ENCODE measurements at regions not wholly inside any gene's neighbourhood (a gene's known extent, or its start where the extent isn't known, plus 50 kb on each side); places are given as distances from the start of the nearest gene placed in this dataset.

DNA sequence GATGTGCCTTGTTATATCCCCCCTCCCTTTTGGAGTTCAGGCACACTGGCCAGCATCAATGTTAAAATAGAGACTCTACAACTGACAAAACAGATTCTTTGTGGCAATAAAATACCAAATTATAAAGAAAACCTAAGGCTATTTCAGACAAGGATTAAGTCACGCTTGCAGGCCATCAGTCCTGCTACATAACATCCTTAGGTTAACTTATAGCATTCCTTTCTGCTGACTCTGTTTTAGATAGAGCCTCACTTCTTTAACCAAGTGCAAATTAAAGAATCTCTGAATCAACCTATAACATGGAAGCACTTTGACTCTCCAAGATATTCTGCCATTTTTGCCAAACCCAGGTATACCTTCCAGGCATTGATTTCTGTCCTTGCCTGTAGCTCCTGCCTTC lies 784.6 kb downstream of the RNF144A start:
- no peaks in the 10 kb centered on the region for H3K9me3 ChIP-seq (ENCODE audit: control insufficient read depth in 2 of 2, low read length in 2 of 2)
- H3K36me3 ChIP-seq (ENCODE audit: control insufficient read depth in 2 of 2, insufficient read depth in 2 of 2, low read length in 2 of 2): no peaks in the 10 kb centered on the region
- no peaks in the 10 kb centered on the region for H3K27me3 ChIP-seq (ENCODE audit: control insufficient read depth in 2 of 2, insufficient read depth in 2 of 2, low read length in 2 of 2)
- H3K27ac ChIP-seq (ENCODE audit: low read depth in 2 of 2, low read length in 2 of 2): no peak overlapping the region
- no peak overlapping the region for H3K9ac ChIP-seq (ENCODE audit: low read depth in 1 of 2, low read length in 2 of 2)
- H3K4me3 ChIP-seq (ENCODE audit: low read length in 2 of 2): no peak overlapping the region
- no peaks in the 10 kb centered on the region for H3K4me1 ChIP-seq (ENCODE audit: control insufficient read depth in 2 of 2, insufficient read depth in 2 of 2, low read length in 2 of 2)

DNA sequence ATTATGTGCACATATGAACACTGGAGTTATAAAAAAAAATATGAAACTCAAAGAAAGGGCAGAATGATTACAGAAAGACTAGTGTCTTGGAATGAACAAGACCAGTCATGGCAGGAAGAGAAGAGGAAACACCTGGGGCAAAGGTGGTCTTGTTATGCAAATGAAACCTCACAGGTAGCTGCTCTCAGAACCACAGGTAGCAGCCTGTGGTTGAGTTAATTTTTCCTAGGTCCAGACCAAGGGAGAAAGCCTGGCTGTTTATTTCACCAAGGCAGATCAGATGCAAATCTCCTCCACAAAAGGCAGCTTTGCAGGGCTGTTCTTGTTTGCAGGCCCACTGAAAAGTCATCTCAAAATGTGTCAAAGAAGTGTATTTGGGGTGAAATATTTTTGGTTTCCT lies 785.8 kb downstream of the RNF144A start:
- Histone ChIP-seq H3K27ac (ENCODE audit: low read depth in 2 of 2, low read length in 2 of 2) (no peak overlapping the region), H3K4me1 (ENCODE audit: control insufficient read depth in 2 of 2, insufficient read depth in 2 of 2, low read length in 2 of 2) (no peaks in the 10 kb centered on the region), H3K4me3 (ENCODE audit: low read length in 2 of 2) (no peak overlapping the region), H3K9me3 (ENCODE audit: control insufficient read depth in 2 of 2, low read length in 2 of 2) (no peaks in the 10 kb centered on the region), H3K27me3 (ENCODE audit: control insufficient read depth in 2 of 2, insufficient read depth in 2 of 2, low read length in 2 of 2) (no peaks in the 10 kb centered on the region), H3K9ac (ENCODE audit: low read depth in 1 of 2, low read length in 2 of 2) (no peak overlapping the region), H3K36me3 (ENCODE audit: control insufficient read depth in 2 of 2, insufficient read depth in 2 of 2, low read length in 2 of 2) (no peaks in the 10 kb centered on the region)

DNA sequence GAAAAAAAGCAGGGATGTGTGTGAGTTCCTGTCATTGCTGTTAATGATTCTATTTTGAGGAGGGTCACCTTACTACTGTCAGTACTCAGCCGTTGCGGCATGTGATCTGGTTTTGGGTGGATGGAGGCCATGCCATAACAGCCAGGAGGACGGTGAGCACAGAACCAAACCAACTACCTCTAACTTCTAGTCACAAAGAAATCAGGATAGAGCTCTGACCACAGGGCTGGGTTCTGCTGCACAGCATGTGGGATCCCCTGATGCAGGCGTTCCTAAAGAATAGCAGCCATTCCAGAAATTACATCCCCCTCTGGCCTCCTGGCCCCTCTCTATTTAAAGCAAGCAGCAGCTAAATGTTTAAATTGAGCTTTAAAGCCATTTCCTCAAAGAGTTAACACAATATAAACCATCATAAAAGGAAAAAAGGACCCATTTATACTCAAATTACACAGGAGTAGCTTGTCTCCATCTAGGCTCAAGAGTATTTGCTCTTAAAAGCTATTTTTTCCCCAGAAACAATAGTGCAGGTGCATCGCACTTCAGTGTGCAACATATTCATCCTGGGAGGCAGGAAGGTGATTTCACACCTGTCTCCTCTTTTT lies 786.4 kb downstream of the RNF144A start:
- Histone ChIP-seq H3K36me3 (ENCODE audit: control insufficient read depth in 2 of 2, insufficient read depth in 2 of 2, low read length in 2 of 2) (no peaks in the 10 kb centered on the region), H3K27me3 (ENCODE audit: control insufficient read depth in 2 of 2, insufficient read depth in 2 of 2, low read length in 2 of 2) (no peaks in the 10 kb centered on the region), H3K4me1 (ENCODE audit: control insufficient read depth in 2 of 2, insufficient read depth in 2 of 2, low read length in 2 of 2) (no peaks in the 10 kb centered on the region), H3K27ac (ENCODE audit: low read depth in 2 of 2, low read length in 2 of 2) (no peak overlapping the region), H3K9me3 (ENCODE audit: control insufficient read depth in 2 of 2, low read length in 2 of 2) (no peaks in the 10 kb centered on the region), H3K4me3 (ENCODE audit: low read length in 2 of 2) (no peak overlapping the region), H3K9ac (ENCODE audit: low read depth in 1 of 2, low read length in 2 of 2) (no peak overlapping the region)

DNA sequence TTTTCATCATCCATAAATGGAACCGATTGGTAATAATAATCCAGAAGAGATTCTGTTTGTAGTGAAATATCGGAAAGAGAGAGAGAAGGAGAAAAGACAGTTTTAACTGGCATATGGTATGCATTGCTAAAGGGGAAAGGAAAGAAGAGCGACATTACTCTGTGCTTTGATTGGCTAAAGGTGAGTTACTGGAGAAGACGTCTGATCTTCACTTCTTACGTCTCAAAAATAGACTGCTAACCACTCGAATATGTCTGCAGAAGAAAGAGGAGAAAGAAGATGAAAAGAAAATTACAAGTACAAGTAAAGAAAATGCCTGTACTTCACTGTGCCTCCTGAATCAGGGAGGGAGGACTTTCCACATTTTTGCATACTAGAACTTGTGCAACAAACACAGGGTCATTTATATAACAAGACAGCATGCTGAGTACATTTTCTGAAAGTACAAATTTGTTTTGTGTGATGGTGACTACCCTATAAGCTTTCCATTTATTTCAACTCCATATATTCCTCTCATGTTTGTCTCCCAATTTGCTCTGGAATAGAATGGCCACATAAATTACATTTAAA lies 787.2 kb downstream of the RNF144A start:
- Histone ChIP-seq H3K4me1 (ENCODE audit: control insufficient read depth in 2 of 2, insufficient read depth in 2 of 2, low read length in 2 of 2) (no peaks in the 10 kb centered on the region), H3K27ac (ENCODE audit: low read depth in 2 of 2, low read length in 2 of 2) (no peak overlapping the region), H3K4me3 (ENCODE audit: low read length in 2 of 2) (no peak overlapping the region), H3K9me3 (ENCODE audit: control insufficient read depth in 2 of 2, low read length in 2 of 2) (no peaks in the 10 kb centered on the region), H3K9ac (ENCODE audit: low read depth in 1 of 2, low read length in 2 of 2) (no peak overlapping the region), H3K36me3 (ENCODE audit: control insufficient read depth in 2 of 2, insufficient read depth in 2 of 2, low read length in 2 of 2) (no peaks in the 10 kb centered on the region), H3K27me3 (ENCODE audit: control insufficient read depth in 2 of 2, insufficient read depth in 2 of 2, low read length in 2 of 2) (no peaks in the 10 kb centered on the region)

DNA sequence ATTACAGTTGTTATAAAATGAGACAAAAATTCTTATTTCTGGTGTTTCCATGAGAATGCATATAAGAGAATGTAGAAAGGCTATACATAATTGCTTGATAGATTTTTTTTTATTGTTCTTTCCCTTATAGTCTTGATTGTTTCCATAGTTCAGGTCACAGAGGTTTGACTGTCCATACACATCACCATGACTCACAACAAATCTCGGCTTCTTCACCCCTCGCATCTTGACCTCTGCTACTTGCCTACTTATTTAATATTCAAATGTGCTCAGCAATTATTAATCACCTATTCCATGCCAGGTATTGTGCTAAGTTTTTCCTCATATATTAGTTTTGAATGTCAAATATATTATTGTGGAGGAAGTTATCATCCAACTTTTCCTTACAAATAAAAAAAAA lies 789.6 kb downstream of the RNF144A start:
- Histone ChIP-seq H3K4me1 (ENCODE audit: control insufficient read depth in 2 of 2, insufficient read depth in 2 of 2, low read length in 2 of 2) (no peaks in the 10 kb centered on the region), H3K36me3 (ENCODE audit: control insufficient read depth in 2 of 2, insufficient read depth in 2 of 2, low read length in 2 of 2) (no peaks in the 10 kb centered on the region)

DNA sequence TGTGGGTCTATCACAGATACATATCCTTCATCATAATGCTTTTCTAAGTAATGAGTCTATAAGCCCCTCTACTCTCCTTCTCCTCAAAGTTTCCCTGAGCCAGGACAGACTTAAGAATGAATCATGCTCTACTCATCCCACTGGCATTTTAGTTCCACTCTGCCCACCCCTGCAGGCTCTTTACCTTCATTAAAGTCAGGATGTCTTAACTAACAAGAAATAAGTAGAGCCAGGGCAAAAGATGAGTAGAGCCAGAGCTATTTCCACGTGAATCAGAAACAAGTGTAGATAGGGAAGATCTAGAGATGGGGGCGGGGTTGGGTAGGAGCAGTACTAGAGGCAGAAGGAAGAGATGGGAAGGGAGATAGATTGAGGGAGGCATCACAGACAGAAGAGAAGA lies 790.5 kb downstream of the RNF144A start:
- Histone ChIP-seq H3K9me3 (ENCODE audit: control insufficient read depth in 2 of 2, low read length in 2 of 2) (no peaks in the 10 kb centered on the region), H3K27me3 (ENCODE audit: control insufficient read depth in 2 of 2, insufficient read depth in 2 of 2, low read length in 2 of 2) (no peaks in the 10 kb centered on the region), H3K9ac (ENCODE audit: low read depth in 1 of 2, low read length in 2 of 2) (no peak overlapping the region), H3K27ac (ENCODE audit: low read depth in 2 of 2, low read length in 2 of 2) (no peak overlapping the region), H3K4me3 (ENCODE audit: low read length in 2 of 2) (no peak overlapping the region), H3K4me1 (ENCODE audit: control insufficient read depth in 2 of 2, insufficient read depth in 2 of 2, low read length in 2 of 2) (no peaks in the 10 kb centered on the region), H3K36me3 (ENCODE audit: control insufficient read depth in 2 of 2, insufficient read depth in 2 of 2, low read length in 2 of 2) (no peaks in the 10 kb centered on the region)

More for the DNA sequence above, 789.6 kb downstream of the RNF144A start:
- H3K9me3 ChIP-seq (ENCODE audit: control insufficient read depth in 2 of 2, low read length in 2 of 2): no peaks in the 10 kb centered on the region
- H3K9ac ChIP-seq (ENCODE audit: low read depth in 1 of 2, low read length in 2 of 2): no peak overlapping the region
- H3K4me3 ChIP-seq (ENCODE audit: low read length in 2 of 2): no peak overlapping the region
- no peaks in the 10 kb centered on the region for H3K27me3 ChIP-seq (ENCODE audit: control insufficient read depth in 2 of 2, insufficient read depth in 2 of 2, low read length in 2 of 2)
- no peak overlapping the region for H3K27ac ChIP-seq (ENCODE audit: low read depth in 2 of 2, low read length in 2 of 2)

DNA sequence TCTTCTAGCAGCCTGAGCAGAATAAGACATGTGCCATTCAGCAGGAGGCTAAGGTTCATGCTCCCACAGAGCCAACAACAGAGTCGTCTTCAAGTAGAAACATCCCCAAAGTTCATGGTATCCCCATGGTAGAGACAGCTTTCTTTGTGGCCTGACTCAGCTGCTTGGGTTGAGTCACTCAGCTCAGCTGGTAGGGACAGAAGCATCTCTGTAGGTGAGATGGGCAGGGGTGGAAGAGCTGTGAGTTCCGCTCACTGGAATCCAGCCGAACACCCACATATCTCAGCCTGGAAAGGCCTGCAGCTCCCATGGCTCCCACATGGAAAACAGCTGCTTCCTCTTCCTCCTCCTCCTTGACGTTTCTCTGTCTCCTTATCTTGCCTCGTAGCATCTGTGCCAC lies 792.7 kb downstream of the RNF144A start:
- H3K4me1 ChIP-seq (ENCODE audit: control insufficient read depth in 2 of 2, insufficient read depth in 2 of 2, low read length in 2 of 2): no peaks in the 10 kb centered on the region
- no peaks in the 10 kb centered on the region for H3K36me3 ChIP-seq (ENCODE audit: control insufficient read depth in 2 of 2, insufficient read depth in 2 of 2, low read length in 2 of 2)
- H3K9ac ChIP-seq (ENCODE audit: low read depth in 1 of 2, low read length in 2 of 2): no peak overlapping the region
- no peak overlapping the region for H3K4me3 ChIP-seq (ENCODE audit: low read length in 2 of 2)
- no peaks in the 10 kb centered on the region for H3K9me3 ChIP-seq (ENCODE audit: control insufficient read depth in 2 of 2, low read length in 2 of 2)
- no peaks in the 10 kb centered on the region for H3K27me3 ChIP-seq (ENCODE audit: control insufficient read depth in 2 of 2, insufficient read depth in 2 of 2, low read length in 2 of 2)
- H3K27ac ChIP-seq (ENCODE audit: low read depth in 2 of 2, low read length in 2 of 2): no peak overlapping the region

DNA sequence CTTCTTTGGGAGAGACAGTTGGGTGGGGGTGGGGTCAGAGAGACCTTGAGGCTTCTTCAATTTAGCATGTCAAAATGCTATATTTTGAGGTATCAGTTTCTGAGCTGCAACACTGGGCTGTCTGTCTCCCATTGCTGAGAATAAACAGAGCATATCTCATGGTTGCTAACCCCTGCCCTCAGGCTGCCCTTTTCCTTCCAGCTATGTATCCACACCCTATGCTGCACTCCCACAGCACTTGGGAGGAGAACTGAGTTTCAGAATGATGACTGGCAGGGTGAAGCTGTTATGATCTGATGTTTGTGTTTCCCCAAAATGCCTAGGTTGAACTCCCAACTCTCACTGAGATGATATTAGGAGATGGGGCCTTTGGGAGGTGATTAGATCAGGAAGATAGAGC lies 794.0 kb downstream of the RNF144A start:
- no peak overlapping the region for H3K4me3 ChIP-seq (ENCODE audit: low read length in 2 of 2)
- H3K9ac ChIP-seq (ENCODE audit: low read depth in 1 of 2, low read length in 2 of 2): no peak overlapping the region
- no peaks in the 10 kb centered on the region for H3K4me1 ChIP-seq (ENCODE audit: control insufficient read depth in 2 of 2, insufficient read depth in 2 of 2, low read length in 2 of 2)
- no peaks in the 10 kb centered on the region for H3K9me3 ChIP-seq (ENCODE audit: control insufficient read depth in 2 of 2, low read length in 2 of 2)
- no peaks in the 10 kb centered on the region for H3K36me3 ChIP-seq (ENCODE audit: control insufficient read depth in 2 of 2, insufficient read depth in 2 of 2, low read length in 2 of 2)
- H3K27me3 ChIP-seq (ENCODE audit: control insufficient read depth in 2 of 2, insufficient read depth in 2 of 2, low read length in 2 of 2): no peaks in the 10 kb centered on the region
- H3K27ac ChIP-seq (ENCODE audit: low read depth in 2 of 2, low read length in 2 of 2): no peak overlapping the region

DNA sequence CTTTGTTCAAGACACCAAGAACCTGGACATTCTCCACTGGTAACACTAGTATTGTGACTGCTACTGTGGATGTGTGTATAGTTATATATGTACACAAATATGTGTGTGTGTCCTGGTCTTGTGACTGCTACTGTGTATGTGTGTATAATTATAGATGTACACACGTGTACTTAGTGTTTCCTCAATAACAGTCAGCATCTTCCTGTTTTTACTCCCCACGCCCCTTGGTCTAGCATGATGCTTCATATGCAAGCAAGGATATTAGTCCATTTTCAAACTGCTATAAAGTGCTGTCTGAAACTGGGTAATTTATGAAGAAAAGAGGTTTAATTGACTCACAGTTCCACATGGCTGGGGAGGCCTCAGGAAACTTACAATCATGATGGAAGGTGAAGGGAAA lies 802.7 kb downstream of the RNF144A start:
- Histone ChIP-seq H3K36me3 (ENCODE audit: control insufficient read depth in 2 of 2, insufficient read depth in 2 of 2, low read length in 2 of 2) (no peaks in the 10 kb centered on the region), H3K9ac (ENCODE audit: low read depth in 1 of 2, low read length in 2 of 2) (no peak overlapping the region), H3K27ac (ENCODE audit: low read depth in 2 of 2, low read length in 2 of 2) (no peak overlapping the region), H3K27me3 (ENCODE audit: control insufficient read depth in 2 of 2, insufficient read depth in 2 of 2, low read length in 2 of 2) (no peaks in the 10 kb centered on the region), H3K4me3 (ENCODE audit: low read length in 2 of 2) (no peak overlapping the region), H3K9me3 (ENCODE audit: control insufficient read depth in 2 of 2, low read length in 2 of 2) (no peaks in the 10 kb centered on the region), H3K4me1 (ENCODE audit: control insufficient read depth in 2 of 2, insufficient read depth in 2 of 2, low read length in 2 of 2) (no peaks in the 10 kb centered on the region)

DNA sequence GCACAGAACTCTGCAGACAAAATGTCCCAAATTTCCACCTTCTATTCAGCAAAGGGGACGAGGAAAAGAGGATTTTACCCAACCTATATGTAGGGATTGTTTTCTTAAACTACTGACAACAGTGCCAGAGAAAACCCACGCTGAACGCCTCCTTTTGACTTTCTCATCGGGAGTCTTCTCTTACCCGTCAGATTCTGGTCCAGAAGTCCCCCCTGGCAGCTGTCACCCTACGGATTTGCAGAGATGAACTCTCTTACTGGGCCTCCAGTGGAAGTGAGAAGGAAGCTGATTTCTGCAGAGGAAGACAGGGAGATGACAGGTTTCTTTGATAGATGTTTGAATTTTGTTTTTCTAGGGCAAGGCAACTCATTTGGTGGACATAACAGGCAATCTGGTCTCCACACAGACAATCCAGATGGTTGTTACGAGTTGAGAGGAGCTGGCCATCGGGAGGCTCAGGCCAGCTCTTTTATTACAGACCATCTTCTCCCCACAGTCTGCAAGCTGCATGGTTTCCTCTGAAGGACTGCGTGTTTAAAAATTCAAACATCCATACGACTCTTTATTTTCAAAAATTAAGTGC lies 804.3 kb downstream of the RNF144A start:
- H3K9ac ChIP-seq (ENCODE audit: low read depth in 1 of 2, low read length in 2 of 2): no peak overlapping the region
- H3K9me3 ChIP-seq (ENCODE audit: control insufficient read depth in 2 of 2, low read length in 2 of 2): no peaks in the 10 kb centered on the region
- H3K27me3 ChIP-seq (ENCODE audit: control insufficient read depth in 2 of 2, insufficient read depth in 2 of 2, low read length in 2 of 2): no peaks in the 10 kb centered on the region
- H3K27ac ChIP-seq (ENCODE audit: low read depth in 2 of 2, low read length in 2 of 2): no peak overlapping the region
- no peaks in the 10 kb centered on the region for H3K4me1 ChIP-seq (ENCODE audit: control insufficient read depth in 2 of 2, insufficient read depth in 2 of 2, low read length in 2 of 2)
- H3K4me3 ChIP-seq (ENCODE audit: low read length in 2 of 2): no peak overlapping the region
- no peaks in the 10 kb centered on the region for H3K36me3 ChIP-seq (ENCODE audit: control insufficient read depth in 2 of 2, insufficient read depth in 2 of 2, low read length in 2 of 2)
